Suppressor macrophage (primary cell): ENCODE measurements at regions not wholly inside any gene's neighbourhood (a gene's known extent, or its start where the extent isn't known, plus 50 kb on each side); places are given as distances from the start of the nearest gene placed in this dataset.
A peak's percentile ranks its signal among the peaks of the same experiment; 100 is the strongest.

Experiments
- DNase-seq, 4 experiments: peaks; one replicate each; pipeline ENCODE4 v3.0.0-alpha.2; 2020 to 2022

DNA sequence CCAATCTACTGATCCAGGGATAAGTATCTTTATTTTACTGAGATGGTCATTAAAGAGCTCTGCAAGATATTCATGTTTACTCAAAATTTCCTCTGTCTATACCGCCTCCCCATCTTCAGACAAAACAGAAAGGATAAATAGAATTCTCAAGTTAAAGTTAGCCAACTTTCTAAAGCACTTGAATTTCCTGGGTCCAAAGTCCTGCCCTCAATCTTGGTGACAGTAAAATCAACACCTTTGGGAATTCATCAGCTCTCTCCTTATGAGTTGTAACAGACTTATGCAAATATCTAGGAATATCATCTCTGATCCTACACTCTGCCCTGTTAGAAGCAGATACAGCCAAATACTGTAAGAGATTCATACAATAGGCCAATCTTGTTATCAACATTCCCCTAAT lies 122.5 kb upstream of the HAAO start:
- DNase-seq: no peak

DNA sequence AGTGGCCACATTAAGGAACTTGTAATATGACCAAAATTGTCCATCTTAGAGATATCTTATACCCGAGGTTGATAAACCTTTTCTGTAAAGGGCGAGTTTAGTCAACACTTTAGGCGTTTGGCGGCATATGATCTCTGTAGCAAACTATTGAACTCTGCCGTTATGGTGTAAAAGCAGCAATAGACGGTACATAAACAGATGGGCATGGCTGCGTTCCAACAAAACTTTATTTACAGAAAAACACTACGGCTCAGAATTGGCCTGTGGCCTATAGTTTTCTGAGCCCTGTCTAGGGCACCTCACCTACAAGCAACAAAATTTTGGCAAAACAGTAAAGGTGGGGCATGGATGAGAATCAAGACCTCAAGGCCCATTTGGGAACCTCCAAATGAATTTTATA lies 121.9 kb upstream of the HAAO start:
- DNase-seq: no peak

DNA sequence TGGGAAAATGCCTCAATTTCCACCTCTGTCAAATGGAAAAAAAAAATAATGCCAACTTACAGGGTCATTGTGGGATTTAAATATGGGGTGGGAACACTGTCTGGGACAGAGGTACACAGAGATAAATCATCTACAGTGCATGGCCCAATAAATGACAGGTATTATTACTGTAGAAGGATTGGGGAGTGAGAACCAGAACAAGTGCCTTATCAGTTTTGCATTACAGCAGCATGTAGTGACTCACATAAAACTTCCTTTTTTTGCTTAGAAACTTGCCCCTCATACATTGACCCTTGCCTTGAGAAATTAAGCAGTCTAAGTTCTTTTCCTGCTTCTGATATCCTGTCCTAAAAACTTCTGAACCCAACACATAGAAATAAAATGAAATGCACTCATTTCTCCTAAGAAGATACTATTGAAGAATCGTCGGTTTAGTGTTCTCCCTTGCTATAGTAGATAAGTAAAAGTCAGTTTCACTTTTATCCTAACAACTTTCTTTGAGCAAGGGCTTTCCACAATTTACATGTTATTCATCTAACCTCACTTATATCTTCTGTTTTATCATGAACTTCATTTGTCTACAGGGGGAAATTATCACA lies 121.0 kb upstream of the HAAO start:
- peak in 3 of 4 experiments; percentile 19 to 50 (median 46) for DNase-seq

GRCh38 chr2:42910645-42911405 lies 118.4 kb upstream of the HAAO start:
- no peak for DNase-seq

- no peak for DNase-seq
These were observed 117.6 kb upstream of the HAAO start for GRCh38 chr2:42909966-42910365.

DNA sequence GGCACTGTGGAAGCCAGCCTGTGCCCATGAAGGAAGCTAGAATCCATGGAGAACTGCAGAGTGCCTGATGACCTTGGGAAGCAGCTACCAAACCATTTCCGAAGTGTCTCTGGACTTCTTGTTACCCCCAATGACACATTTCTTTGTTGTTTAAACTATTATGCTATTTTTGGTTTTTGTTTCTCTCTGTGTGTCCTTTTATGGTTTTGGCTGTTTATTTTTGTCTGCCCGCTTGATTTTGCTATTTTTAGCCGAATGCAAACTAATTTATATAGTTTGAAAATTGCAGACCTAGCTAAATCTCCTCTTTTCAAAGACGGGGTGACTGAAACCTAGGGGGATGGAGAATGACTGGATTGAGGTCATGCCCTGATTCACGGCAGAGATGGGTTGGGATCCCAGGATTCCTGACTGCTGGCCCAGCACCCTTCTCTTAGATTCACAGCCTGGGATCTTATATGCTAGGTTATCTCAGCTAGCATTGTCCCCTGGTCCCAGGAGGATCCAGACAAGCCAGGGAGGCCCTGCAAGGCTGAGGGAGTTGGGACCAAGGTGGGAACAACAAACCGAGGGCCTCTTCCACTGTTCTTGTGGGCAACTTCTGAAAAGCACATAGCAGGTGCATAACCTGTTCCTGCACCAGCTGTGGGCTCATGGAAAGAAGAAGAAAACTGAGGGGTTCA lies 116.3 kb upstream of the HAAO start:
- no peak for DNase-seq

DNA sequence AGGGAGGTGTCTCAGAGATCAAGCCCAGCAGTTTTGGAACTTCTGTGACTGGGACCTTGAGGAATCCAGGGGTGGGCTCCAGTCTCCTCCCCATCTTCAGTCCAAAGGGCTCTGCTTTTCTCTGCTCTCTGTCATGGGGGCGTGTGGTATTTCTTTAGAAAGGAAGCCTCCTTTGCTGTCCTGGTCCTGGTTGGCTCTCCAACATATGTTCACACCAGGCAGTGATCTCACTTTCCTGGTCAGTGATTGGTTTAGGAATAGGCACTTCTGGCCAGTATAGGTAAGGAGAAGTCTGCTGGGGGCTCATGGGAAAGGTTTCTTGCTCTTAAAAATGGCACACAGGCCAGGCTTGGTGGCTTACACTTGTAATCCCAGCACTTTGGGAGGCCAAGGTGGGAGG lies 115.5 kb upstream of the HAAO start:
- DNase-seq: no peak

DNA sequence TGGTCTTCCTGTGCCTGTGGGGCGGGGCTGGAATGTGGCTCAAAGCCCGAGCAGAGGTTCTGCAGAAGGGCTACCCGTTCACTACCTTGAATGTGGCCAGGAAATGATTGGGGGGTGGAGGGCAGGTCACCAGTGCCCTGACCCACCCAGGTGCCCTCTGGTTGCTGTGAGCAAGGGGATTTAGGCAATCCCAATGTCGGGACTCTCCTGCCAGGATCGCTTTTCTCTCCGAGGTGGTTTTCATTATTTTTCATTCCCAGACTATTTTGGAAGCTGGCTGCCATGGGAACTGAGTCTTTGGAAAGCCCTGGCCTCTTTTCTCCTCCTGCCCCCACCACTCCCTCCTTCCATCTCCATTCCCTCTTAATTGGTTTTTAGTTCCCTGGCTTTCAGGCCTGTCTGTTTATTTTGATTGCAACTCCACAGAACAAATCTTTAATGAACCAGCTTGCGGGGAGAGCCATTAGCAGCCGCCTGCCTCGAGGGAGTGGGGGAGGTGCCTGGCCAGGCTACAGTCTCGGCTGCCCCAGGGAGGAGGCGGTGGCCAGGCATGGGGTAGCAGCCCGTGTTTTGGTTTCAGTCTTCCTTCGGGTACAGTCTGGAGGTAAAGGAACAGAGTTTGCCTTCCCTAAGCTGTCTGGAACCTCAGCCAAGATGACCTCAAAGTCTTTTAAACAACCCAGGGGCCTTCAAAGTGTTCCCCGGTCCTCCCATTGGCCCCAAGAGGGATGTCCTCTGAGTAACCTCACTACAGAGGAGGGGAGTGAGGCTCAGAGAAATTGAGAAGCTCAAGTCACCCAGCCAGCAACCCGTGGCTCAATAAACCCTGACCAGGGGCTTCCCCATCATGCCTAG lies 114.4 kb upstream of the HAAO start:
- DNase-seq: peak in 1 of 4 experiments; percentile 12

DNA sequence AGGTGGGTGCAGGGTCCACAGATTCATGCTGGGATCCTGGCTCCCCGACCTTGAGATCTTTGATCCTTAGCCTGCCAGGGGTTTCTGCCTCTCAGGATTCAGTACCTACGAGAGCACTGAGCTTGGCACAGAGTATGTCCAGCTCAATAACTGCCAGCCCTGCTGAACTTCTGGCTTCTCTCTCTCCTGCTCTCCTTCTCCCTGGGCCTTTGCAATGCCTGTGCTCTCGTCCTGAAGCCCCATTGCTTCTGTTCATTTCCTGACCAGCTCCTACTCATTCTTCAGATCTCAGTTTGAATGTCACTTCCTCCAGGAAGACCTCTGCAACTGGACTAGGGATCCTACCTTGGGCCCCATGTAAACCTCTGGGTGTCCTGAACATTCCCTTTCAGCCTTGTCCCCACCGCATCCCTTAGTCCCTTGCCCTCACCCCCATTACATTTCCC lies 113.8 kb upstream of the HAAO start:
- DNase-seq: no peak

DNA sequence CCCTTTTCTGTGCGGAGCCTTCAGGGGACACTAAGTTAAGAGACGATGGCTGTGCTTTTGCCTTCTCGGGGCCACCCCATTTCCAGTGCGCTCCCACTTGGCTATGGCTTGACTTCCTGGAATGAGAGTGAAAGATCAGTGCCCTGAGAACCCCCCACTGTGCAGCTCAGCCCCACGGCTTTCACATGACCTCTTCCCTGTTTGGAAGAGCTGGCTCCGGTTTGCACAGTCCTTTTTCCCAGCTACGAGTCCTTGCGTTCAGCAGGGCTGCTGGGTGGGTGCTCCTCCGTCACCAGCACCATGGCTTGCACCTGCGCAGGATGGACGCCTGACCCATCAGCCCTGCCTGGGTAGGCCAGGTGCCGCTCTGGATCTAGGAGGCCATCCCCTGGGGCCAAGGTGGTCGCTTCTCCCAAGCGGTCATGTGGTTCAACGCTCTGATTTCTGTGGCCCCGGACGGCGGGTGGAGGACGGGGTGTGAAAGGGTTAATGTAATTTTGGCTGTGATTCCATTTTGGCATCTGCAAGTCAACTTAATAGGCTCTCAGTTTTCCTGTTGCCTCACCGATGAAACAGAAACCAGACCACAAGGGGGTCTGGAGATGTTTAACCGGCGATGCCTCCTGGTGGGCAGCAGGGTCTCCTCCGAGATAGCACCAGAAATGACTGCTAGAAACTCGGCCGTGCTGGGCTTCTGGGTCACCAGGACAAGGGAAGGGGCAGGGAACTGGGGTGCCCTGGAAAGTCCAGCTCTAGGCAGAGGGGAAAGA lies 113.1 kb upstream of the HAAO start:
- DNase-seq: no peak

DNA sequence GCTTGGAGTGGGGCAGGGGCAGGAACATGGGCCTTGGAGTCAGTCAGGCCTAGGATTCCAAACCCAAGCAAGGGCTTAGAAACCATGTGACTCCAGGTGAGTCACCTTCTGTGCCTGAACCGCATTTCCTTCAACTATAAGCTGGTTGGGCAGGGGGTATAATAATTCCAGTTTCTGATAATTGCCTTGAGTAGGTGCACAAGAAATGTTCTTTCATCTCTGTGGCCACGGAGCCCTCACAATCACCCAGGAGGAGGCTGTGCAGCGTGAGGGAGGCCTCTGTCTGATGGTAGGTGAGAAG lies 112.1 kb upstream of the HAAO start:
- DNase-seq: no peak

DNA sequence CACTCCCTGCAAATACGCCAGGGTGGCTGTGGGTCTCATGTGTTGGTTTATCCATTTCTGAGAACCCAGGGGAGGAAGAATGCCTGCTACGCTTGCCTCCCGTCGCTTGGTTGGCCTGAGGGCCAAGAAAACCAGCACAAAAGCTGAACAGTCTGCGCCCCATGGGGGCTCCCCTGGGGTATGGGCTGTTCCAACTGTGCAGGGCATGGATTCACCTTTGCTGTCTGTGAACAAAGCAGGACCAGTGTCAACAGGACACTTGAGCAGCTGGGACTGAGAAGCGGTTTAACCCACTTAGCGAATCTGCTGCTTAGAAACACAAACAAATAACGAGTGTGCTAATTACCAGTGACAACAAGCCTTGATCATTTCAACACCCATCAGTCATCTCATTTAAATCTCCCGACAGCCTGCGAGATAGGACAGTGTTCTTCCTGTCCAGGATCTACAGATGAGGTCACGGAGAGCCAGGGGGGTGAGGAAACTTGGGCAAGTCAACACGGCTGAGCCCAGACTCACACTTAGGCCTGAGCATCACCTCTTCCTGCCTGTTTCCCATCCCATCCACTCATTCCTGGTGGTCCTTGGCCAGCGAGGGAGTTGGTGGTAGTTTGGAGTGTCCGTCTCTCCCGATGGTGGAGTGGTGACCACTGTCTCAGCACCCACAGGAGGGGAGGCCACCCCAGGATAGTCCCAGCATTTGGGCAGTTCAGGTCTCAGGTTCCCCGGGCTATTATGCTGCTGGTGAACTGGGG lies 111.6 kb upstream of the HAAO start:
- DNase-seq: no peak

DNA sequence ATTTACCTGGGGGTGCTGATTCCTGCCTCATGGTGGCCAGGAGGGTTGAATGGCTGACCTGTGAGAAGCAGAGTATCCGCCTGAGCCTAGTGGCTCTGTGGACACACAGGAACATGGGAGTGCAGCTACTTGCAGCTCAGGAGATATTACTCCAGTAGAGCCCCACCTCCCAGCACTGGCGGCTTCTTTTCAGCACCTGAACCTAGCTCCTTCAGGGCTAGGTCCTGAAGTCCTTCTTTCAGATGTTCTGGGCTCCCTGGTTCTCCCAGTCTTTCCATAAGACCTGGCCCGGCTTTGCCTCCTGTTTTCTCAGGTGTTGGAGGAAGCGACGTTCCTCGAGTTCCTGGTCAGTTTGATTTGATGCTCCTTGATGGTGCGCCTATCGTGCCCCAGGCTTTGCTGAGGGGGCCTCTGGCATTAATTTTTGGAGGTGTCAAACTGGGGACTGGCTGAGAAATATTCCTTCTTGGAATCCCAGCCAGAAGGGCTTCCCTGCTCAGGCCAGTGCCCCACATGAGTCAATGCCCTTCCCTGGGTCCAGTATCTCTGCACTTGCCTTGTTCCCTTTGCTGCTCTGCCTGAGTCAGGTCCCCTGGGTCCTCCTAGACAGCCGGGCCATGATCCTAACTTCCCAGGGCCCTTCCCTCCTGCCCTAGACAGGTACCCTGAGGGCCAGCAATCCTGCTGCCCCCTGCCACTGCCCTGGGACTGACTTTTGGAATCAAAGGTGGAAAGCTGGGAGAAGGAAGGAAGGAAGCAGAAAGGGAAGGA lies 110.7 kb upstream of the HAAO start:
- DNase-seq: no peak

GRCh38 chr2:42901076-42901640 lies 108.8 kb upstream of the HAAO start:
- no peak for DNase-seq

DNA sequence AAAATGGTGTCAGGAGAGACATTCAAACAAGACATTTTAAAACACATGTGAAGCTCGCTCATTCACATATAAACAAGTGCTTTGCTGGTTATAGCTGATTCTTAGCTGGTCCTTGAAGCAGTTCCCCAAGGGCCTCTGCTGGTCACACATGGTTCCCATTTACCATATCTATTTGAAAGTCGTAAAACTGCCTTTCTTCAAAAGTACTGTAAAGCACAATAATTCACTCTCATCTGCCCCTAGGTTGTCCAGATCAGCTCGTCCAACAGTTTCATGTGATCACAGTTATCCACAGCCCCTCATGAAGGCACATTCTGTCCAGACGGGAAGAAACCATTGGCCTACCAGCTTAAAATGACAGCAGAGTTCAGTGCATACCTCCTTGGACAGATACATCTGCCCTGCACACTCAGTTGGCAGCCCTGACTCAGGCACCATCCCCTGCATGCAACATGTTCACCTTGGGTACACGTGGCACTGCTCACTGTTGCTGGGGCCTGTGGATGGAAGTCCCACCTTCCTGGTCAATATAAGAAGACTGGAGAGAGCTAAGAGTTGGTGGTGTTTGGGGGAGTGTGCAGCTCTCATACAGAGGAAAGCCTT lies 108.0 kb upstream of the HAAO start:
- DNase-seq: no peak

GRCh38 chr2:42897358-42897757 lies 105.0 kb upstream of the HAAO start:
- DNase-seq: no peak

DNA sequence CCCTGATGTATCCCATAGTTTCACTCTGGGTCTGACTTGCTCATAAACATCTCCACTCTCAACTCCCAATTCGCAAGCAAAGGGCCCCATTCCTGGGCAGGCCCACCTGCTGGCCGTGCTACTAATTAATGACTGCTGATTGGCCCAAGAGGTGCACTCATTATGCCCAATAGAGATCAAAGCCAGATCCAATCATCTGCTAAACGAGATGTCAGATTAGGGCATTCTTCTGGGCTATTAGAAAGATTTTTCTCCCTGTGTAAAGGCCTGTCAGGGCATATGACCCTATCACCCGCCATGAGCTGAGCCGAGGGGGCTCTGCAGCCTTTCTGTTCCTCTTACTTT lies 103.4 kb upstream of the HAAO start:
- DNase-seq: no peak

DNA sequence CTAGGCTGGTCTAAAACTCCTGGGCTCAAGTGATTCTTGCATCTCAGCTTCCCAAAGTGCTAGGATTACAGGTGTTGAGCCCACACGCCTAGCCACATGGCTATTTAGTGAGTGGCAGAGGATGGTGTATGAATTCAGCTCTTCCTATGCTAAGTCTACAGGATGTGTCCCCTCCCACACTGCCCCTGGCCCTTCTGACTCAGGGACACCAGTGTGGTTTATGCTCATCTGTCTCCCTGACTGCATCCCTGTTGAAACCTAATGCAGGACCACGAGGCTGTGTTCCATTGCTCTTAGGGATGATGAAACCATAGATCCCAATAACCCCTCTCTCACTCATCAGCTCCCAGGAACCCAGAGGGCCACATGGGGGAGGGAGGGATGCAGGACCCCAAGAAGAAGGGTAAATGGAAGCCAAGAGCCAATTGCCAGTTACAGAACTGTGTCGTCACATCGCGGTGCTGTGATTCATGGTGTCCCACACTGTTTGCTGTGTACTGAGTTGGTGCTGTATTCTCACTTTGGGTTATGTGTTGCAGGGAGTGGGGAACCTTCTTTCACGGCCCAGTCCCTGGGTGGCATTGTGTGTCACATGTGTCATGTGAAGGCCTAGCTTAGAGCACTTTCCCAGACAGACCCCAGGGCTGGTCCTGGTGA lies 102.9 kb upstream of the HAAO start:
- DNase-seq: no peak

GRCh38 chr2:42893047-42893758 lies 100.8 kb upstream of the HAAO start:
- DNase-seq: no peak
